ENCODE measurements at regions not wholly inside any gene's neighbourhood (a gene's known extent, or its start where the extent isn't known, plus 50 kb on each side); places are given as distances from the start of the nearest gene placed in this dataset.

GRCh38 chr13:83219832-83220231 lies 662.4 kb downstream of the SLITRK1 start:
- DNase-seq (ENCODE audit: low read depth, low spot score): no peak

GRCh38 chr13:83216479-83217245 lies 665.6 kb downstream of the SLITRK1 start:
- DNase-seq (ENCODE audit: low read depth, low spot score): no peak

- DNase-seq (ENCODE audit: low read depth, low spot score): no peak
Observed at GRCh38 chr13:83215627-83216026, 666.6 kb downstream of the SLITRK1 start.

DNA sequence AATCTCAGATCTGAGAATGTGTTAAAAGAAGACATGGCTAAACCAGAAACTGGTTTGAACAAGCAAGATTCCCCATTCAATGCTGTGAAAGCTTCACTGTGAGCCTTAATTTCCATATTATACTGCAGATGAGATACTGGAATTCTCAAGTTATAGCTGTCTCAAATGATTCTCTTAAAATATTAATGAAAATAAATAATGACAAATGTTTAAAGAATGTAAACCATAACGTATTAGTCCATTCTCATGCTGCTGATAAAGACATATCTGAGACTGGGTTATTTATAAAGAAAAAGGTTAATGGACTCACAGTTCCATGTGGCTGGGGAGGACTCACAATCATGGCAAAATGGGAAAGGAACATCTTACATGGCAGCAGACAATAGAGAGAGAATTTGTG lies 667.8 kb downstream of the SLITRK1 start:
- no peak for DNase-seq (ENCODE audit: low read depth, low spot score)

DNA sequence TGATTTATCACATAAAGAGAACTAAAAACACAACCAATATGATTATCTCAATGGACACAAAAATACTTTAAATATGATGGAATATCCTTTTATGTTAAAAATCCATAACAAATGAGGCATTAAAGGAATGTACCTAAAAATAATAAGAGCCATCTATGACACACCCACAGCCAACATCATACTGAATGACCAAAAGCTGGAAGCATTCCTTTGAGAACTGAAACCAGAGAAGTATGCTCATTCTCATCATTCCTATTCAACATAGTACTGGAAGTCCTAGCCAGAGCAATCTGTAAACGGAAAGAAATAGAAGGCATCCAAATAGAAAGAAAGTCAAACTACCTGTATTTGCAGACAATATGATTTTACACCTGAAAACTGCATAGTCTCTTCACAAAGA lies 671.0 kb downstream of the SLITRK1 start:
- no peak for DNase-seq (ENCODE audit: low read depth, low spot score)

DNA sequence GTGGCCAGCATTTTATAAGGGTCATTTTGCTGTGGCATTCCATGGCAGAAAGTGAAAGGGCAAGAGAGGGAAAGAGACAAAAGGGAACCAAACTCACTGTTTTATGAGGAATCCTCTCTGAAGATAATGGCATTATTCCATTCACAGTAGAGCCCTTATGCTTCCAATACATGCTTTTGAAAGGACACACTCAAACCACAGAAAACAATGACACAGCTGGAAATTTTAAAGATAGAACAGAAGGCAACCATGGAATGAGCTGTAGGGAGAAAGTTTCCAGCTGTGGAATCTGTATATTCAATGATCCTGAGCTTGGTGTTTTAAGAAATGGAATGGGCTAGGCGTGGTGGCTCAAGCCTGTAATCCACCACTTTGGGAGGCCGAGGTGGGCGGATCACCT lies 677.4 kb downstream of the SLITRK1 start:
- no peak for DNase-seq (ENCODE audit: low read depth, low spot score)

- no peak for DNase-seq (ENCODE audit: low read depth, low spot score)
Observed at GRCh38 chr13:83201506-83201905, 680.8 kb downstream of the SLITRK1 start.

- no peak for DNase-seq (ENCODE audit: low read depth, low spot score)
Observed at GRCh38 chr13:83197316-83197715, 685.0 kb downstream of the SLITRK1 start.

GRCh38 chr13:83190020-83190419 lies 692.3 kb downstream of the SLITRK1 start:
- no peak for DNase-seq (ENCODE audit: low read depth, low spot score)

DNA sequence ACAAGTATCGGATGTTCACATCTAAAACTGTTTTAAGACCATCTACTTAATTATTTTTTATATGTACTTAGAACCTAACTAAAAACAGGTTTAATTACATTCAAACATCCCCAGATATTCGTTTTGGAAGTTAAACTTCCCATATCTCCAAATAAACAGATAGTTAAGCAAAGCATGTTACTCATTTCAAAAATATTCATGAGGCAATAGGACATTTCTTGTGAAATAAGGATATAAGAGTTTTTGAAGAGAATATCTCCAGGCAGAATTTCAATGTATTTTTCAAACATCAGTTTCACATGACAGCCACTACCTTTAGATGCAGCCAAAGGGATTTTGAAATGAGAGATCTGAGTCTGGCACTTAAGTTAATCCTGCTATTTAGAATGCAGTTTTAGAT lies 697.5 kb downstream of the SLITRK1 start:
- no peak for DNase-seq (ENCODE audit: low read depth, low spot score)

DNA sequence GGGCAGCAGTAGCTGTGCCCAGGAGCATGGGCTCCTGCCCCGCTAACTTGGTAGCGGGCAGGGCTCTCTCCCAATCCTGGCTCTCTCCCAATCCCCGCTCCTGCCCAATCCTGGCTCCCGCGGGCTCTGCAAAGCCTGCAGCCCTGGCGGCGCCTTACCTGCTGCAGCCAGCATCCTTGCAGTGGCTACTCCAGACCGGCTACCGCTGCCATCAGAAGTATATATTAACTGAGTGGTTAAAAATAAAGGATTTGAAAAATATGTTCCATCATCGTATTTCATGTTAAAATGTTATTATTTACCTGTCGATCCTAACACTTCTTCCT lies 698.2 kb downstream of the SLITRK1 start:
- DNase-seq (ENCODE audit: low read depth, low spot score): no peak

DNA sequence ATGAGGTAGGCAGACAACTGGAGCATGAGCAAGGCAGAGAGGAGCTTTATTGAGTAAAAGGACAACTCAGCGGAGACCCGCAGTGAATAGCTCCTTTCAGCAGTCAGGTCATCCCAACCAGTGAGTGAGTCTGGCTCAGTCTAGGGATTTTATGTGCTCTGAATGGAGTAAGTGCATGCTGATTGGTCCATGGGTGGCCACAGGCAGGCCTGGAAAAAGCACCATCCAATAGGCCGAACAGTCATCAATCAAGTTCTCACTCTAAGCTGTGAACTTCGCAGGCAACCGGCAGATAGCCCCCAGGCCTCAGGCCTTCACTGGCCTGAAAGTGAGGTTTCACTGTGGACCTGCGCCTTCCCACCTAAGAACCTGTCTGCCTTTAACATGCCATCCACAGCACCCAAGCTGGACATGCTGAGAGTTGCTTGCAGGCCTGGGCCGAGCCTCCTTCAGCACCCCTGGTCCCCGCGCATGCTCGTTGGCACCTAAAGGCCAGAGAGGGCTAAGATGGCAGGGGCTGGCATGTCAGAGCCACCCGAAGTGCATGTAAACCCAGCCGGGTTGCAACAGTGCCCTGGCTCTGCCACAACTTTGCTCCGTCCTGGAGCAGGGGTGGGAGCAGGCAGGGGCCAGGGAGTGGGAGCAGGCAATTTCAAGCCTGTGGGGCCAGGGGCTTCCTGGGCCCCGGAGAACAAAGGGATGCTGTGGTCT lies 698.7 kb downstream of the SLITRK1 start:
- no peak for DNase-seq (ENCODE audit: low read depth, low spot score)

DNA sequence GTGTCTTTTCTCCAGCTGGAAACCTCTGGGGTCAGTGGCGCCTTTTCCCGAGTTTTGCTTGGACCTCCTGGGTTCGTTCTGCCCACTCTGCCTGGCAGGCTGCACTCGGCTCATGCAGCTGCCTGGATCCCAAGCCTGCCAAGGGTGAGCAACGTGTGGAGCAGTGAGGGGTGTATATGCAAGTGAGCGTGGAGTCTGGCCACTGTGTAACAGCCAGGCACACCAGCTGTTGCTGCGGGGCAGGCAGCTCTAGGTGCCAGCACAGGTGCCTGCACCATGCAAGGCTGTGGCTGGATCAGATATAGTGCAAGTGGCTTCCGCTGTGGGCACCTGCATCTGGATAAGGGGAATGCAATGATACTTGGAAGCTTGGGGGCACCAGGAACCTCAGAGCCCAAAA lies 699.4 kb downstream of the SLITRK1 start:
- no peak for DNase-seq (ENCODE audit: low read depth, low spot score)

DNA sequence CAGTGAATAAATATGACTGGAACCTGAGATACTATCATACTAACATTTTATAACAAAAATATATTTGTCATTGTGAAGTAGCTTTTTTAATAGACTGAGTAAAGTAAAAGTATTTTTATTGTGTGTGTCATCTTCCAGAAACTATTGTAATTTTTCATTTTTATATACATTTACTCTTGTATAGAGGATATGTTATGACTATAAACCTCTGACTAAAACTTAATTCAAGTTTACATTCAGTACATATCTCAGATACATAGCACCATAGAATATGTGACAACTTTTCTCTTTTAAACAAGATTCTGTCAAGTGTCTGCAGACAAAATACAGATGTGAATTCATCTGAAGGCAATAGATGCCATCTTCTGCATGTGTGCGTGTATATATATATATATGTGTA lies 704.3 kb downstream of the SLITRK1 start:
- DNase-seq (ENCODE audit: low read depth, low spot score): no peak

GRCh38 chr13:83168590-83168989 lies 713.7 kb downstream of the SLITRK1 start:
- DNase-seq (ENCODE audit: low read depth, low spot score): no peak

GRCh38 chr13:83167203-83167602 lies 715.1 kb downstream of the SLITRK1 start:
- no peak for DNase-seq (ENCODE audit: low read depth, low spot score)

DNA sequence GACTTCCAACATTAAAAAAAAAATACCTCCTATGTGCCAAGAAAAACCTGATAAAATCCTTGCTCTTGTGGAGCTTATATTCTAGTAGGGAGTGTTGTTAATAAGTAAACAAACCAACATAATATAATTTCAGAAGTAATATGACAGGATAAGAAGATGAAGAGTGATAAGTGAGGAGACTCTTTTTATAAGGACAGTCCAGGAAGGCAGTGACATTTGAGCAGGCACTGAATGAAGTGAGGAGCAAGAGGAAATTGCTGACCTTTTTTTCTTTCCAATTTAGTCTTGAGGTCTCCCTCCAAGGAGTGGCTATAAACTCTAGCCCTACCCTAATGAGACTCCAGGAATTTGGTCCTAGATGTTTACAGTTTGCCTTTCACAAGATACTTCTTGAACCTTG lies 715.7 kb downstream of the SLITRK1 start:
- no peak for DNase-seq (ENCODE audit: low read depth, low spot score)

GRCh38 chr13:83162493-83162892 lies 719.8 kb downstream of the SLITRK1 start:
- no peak for DNase-seq (ENCODE audit: low read depth, low spot score)

GRCh38 chr13:83153848-83154247 lies 728.4 kb downstream of the SLITRK1 start:
- no peak for DNase-seq (ENCODE audit: low read depth, low spot score)

DNA sequence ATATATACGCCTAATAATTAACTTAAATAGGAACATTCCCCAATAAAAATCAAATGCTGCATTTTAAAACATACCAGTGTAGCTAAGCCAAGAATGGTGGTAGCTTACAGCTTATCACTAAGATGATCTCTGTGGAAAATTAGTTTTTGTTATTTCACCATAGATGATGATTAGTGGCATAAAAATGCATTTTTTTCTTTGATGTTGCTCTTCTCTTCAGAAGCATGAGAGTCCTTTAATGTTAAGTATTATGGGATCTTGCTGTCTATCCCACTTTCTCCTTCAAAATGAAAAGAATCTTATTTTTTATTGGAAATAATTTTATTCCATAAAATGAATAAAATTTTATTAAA lies 731.0 kb downstream of the SLITRK1 start:
- DNase-seq (ENCODE audit: low read depth, low spot score): no peak

- DNase-seq (ENCODE audit: low read depth, low spot score): no peak
Observed at GRCh38 chr13:83150616-83151307, 731.5 kb downstream of the SLITRK1 start.

- DNase-seq (ENCODE audit: low read depth, low spot score): no peak
Observed at GRCh38 chr13:83136660-83137059, 745.6 kb downstream of the SLITRK1 start.

DNA sequence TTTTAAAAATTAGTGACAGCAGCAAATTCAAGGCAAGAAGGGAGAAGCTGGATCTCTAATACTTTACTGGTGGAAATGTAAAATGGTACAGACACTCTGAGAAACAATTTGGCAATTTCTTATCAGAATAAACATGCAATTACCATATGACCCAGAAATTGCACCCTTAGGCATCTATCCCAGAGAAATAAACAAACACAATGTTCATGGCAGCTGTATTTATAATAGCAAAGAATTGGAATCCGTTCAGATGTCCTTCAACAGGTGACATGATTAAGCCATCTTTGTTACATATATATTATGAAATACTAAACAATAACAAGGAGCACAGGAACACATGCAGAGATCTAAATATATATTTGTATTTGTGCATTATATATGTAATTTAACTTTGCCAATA lies 756.5 kb downstream of the SLITRK1 start:
- DNase-seq (ENCODE audit: low read depth, low spot score): no peak
